T-helper 17 cell (primary cell): ENCODE measurements at regions not wholly inside any gene's neighbourhood (a gene's known extent, or its start where the extent isn't known, plus 50 kb on each side); places are given as distances from the start of the nearest gene placed in this dataset.
A peak's percentile ranks its signal among the peaks of the same experiment; 100 is the strongest.
"Not testable (repeated sequence)": the region's sequence is repeated elsewhere in the genome, so short reads cannot be mapped to it uniquely, and the experiment has no call there.

ENCODE experiments used
- ATAC-seq: fragments of 150-1000 bp; cut with Tn5 transposase; 2 replicates; pipeline ENCODE4 v1.10.0; 2021; ENCODE audit warnings: mild to moderate bottlenecking, moderate library complexity
- DNase-seq, 3 donors: peaks; one replicate each; pipeline versions ENCODE4 v3.0.0 to v3.0.0-alpha.2; 2020 to 2021
- H3K9me3 ChIP-seq: one replicate; pipeline ENCODE4 v1.7.0; 2013; ENCODE audit warnings: low read length, mild to moderate bottlenecking; ENCODE audit not compliant: control insufficient read depth, poor library complexity, severe bottlenecking
- H3K27ac Mint-ChIP-seq: one replicate; pipeline ENCODE4 v1.8.0; 2022; ENCODE audit warnings: mild to moderate bottlenecking, moderate library complexity, mixed read lengths
- H3K27me3 Mint-ChIP-seq: one replicate; pipeline ENCODE4 v1.8.0; 2022; ENCODE audit warnings: mixed read lengths
- H3K36me3 Mint-ChIP-seq: one replicate; pipeline ENCODE4 v1.8.0; 2022; ENCODE audit warnings: low read depth, mixed read lengths
- H3K4me1 Mint-ChIP-seq: one replicate; pipeline ENCODE4 v1.8.0; 2022; ENCODE audit warnings: mild to moderate bottlenecking, mixed read lengths
- H3K4me3 Mint-ChIP-seq: one replicate; pipeline ENCODE4 v1.8.0; 2022; ENCODE audit warnings: mild to moderate bottlenecking, moderate library complexity, mixed read lengths

DNA sequence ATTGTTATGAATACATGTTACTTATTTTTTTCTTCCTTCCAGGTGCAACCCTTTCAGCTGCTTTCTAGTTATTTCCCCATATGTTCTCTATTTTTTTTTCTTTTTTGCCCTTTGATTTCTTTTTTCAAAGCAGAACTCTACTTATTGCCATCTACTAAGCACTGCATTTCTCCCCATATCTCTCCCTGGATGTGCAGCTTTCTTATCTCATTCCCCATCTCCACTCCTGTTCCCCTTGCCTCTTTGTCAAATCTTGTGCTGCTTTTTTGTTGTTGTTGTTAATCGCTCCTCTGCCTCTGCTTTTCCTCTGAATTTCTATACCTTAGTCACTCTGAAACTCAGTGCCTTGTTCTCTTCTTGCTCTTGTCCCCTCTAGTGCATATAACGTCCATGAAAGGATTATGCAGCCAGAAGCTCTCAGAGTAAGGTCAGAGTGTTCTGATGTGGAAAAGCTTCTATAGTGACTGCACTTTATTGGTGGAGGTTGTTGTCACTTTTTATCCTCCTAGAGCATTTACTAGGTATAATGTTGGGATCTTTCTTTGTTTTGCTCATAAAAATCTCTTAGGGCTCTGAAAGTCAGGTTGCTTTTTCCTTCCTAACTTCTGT is 51.1 kb upstream of the JADE1 start:
- Mint-ChIP-seq H3K36me3 (no peaks in the 10 kb centered on the region), H3K27ac (no peak overlapping the region), H3K4me1 (no peaks in the 10 kb centered on the region), H3K27me3 (peaks cover 11% of the 10 kb centered on the region), H3K4me3 (no peak overlapping the region)
- ATAC-seq (no peak), DNase-seq (no peak)
- no peaks in the 10 kb centered on the region for H3K9me3 ChIP-seq

DNA sequence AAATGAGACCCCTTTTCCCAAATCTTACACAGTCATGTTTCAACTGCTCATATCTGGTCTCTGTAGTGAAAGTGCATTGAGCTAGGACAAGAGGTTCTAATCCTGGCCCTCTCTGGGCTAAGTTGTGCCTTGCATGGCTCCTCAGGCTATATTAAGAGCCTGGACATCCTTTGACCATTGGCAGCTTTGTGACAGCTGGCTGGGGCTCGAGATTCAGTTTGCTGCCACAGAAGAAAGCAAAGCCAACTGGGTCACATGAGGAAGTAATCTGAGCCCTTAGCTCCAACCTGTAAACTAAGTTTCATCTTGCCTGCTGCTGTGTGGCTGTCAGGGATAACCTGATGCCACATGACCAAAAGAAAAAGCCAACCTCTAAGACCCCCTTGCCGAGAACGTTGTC is 51.8 kb upstream of the JADE1 start:
- DNase-seq (no peak), ATAC-seq (no peak)
- peaks cover 11% of the 10 kb centered on the region for H3K27me3 Mint-ChIP-seq
- no peaks in the 10 kb centered on the region for H3K36me3 Mint-ChIP-seq
- H3K4me3 Mint-ChIP-seq = no peak overlapping the region
- no peaks in the 10 kb centered on the region for H3K4me1 Mint-ChIP-seq
- no peaks in the 10 kb centered on the region for H3K9me3 ChIP-seq
- H3K27ac Mint-ChIP-seq = no peak overlapping the region

DNA sequence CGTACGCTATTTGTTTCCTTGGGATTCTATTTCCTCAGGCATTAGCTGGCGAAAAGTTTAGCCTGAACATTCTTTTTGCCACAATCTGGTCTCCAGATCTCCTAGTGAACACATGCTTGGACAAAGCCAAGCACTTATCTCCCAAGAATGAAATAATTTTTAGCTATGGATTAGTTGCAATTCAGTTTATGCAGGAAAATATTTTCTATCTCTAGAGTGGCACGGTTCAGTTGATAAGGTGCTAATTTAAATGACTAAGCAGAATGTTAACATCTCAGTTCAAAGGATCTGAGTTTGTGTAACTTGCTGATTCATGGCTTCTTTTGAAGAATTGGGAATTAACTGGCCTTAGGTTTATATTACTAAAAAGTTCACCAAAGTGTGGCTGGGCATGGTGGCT is 58.1 kb upstream of the JADE1 start:
- no peak overlapping the region for H3K4me3 Mint-ChIP-seq
- H3K36me3 Mint-ChIP-seq = no peaks in the 10 kb centered on the region
- no peak overlapping the region for H3K27ac Mint-ChIP-seq
- ATAC-seq (no peak), DNase-seq (no peak)
- H3K9me3 ChIP-seq = no peaks in the 10 kb centered on the region
- no peaks in the 10 kb centered on the region for H3K4me1 Mint-ChIP-seq
- no peaks in the 10 kb centered on the region for H3K27me3 Mint-ChIP-seq

DNA sequence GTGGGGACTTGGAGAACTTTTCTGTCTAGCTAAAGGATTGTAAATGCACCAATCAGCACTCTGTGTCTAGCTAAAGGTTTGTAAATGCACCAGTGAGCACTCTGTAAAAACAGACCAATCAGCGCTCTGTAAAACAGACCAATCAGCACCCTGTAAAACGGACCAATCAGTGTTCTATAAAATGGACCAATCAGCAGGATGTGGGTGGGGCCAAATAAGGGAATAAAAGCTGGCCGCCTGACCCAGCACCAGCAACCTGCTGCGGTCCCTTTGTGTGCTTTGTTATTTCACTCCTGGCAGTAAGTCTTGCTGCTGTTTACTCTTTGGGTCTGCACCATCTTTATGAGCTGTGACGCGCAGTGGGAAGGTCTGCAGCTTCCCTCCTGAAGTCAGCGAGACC is 67.8 kb upstream of the JADE1 start:
- not testable (repeated sequence) for H3K27ac Mint-ChIP-seq, H3K27me3 Mint-ChIP-seq, DNase-seq, H3K4me3 Mint-ChIP-seq, H3K9me3 ChIP-seq, H3K4me1 Mint-ChIP-seq, ATAC-seq, H3K36me3 Mint-ChIP-seq

DNA sequence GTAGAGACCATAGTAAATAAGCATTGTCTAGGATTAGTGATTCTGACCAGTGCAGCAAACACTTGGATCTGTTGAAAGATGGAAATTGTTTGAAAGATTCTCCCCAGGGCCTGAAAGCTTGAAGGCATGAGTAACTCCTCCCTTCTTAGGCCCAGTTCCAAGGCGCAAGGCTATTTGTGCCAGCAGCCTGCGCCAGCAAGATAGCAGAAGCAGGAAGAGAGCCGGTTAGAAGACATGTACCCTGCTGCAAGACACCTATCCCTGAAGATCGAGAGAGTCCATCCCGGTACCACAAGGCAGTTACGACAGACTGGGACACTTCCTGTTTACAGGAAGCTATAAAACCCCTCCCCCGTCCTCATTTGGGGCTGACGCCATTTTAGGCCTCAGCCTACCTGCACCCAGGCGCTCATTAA is 72.4 kb upstream of the JADE1 start:
- H3K4me3 Mint-ChIP-seq = no peak overlapping the region
- ATAC-seq = no peak
- H3K27me3 Mint-ChIP-seq = no peaks in the 10 kb centered on the region
- no peaks in the 10 kb centered on the region for H3K36me3 Mint-ChIP-seq
- H3K27ac Mint-ChIP-seq = peak overlapping the region; percentile 34
- no peaks in the 10 kb centered on the region for H3K9me3 ChIP-seq
- H3K4me1 Mint-ChIP-seq = peaks cover 3% of the 10 kb centered on the region
- DNase-seq = no peak

DNA sequence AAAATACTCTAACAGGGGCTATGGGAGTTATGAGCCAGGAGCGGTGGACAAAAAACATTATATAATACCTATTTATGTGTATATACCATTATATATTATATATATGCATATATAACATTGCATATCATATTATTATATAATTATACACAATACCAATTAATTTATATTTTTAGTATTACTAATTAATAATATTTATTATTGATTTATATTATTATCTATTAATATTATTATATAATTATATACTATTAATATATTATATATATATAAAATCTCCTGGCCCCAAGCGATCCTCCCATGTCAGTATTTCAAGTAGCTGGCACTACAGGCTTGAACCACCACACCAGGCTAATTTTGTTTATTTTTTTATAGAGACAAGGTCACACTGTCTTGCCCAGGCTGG is 73.8 kb upstream of the JADE1 start:
- no peaks in the 10 kb centered on the region for H3K9me3 ChIP-seq
- no peak overlapping the region for H3K27ac Mint-ChIP-seq
- DNase-seq = no peak
- H3K27me3 Mint-ChIP-seq = no peaks in the 10 kb centered on the region
- H3K4me1 Mint-ChIP-seq = peaks cover 3% of the 10 kb centered on the region
- no peak overlapping the region for H3K4me3 Mint-ChIP-seq
- H3K36me3 Mint-ChIP-seq = no peaks in the 10 kb centered on the region
- ATAC-seq = no peak

DNA sequence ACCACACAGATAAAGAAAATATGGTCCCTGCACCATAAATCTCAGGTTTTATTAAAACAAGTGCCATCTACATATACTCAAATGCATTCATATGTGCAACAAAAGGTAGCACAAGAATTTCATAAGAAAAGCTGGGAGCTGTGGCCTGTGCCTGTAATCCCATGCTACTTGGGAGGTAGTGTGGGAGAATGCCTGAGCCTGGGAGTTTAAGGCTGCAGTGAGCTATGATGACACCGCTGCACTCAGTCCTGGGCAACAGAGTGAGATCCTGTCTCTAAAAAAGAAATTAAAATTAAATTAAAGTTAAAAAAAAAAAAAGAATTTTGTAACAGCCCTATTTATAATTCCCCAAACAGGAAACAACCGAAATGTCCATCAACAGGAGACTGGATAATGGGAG is 81.3 kb upstream of the JADE1 start:
- no peak for DNase-seq
- no peak for ATAC-seq
- no peak overlapping the region for H3K4me3 Mint-ChIP-seq
- no peaks in the 10 kb centered on the region for H3K36me3 Mint-ChIP-seq
- H3K27ac Mint-ChIP-seq = no peak overlapping the region
- no peaks in the 10 kb centered on the region for H3K9me3 ChIP-seq
- no peaks in the 10 kb centered on the region for H3K4me1 Mint-ChIP-seq
- H3K27me3 Mint-ChIP-seq = no peaks in the 10 kb centered on the region

DNA sequence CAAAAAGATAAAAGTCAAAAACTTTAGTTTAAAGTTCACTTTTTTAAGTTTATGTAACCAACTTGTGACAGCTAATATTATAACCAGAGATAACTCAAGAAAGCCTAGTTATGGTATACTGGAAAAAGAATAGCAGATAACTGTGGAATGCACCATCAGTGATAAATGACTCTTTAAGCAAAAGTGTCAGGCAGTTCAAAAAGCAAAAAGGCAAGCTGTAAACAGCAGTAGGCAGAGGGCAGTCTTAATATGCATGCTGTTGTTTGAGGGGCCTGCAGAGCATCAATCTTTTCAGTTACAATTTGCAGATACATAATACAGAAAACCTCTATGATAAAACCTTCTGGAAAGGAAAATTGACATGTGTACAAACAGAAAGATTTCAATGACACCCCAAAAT is 81.8 kb upstream of the JADE1 start:
- ATAC-seq (no peak), DNase-seq (no peak)
- H3K4me3 Mint-ChIP-seq = no peak overlapping the region
- H3K36me3 Mint-ChIP-seq = no peaks in the 10 kb centered on the region
- no peaks in the 10 kb centered on the region for H3K4me1 Mint-ChIP-seq
- no peaks in the 10 kb centered on the region for H3K27me3 Mint-ChIP-seq
- H3K27ac Mint-ChIP-seq = no peak overlapping the region
- no peaks in the 10 kb centered on the region for H3K9me3 ChIP-seq

DNA sequence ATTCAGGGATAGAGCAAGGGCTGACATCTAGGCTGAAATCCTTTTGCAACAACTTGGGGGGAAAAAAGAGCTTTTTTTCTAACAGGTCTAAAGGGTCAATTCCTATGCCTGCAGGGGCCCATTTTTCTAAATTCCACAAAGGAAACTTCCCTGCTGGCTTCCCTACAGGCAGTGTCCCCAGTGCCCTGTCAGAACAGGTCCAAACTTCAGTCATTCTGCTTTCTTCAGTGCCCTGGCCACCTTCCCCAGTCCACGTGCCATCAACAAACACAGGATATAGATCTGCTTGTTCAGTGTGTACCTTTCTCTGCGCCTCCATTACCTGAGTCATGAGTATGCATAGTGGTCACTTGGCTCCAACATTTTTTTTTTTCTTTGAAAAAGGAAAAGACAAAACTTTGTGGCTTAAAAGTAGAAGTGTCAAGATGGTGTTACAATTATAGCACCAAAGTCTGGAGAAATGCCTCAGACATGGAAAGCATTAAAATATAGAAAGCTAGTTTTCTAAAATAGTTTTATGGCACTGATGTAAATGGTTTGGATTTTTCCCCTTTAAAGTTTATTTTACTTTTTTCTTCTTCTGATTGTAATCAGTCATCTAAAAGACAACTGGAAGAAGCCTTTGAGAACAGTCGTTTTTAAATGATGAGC is 84.0 kb upstream of the JADE1 start:
- DNase-seq (no peak), ATAC-seq (no peak)
- Mint-ChIP-seq H3K27me3 (peaks cover 8% of the 10 kb centered on the region), H3K4me3 (no peak overlapping the region), H3K27ac (no peak overlapping the region), H3K4me1 (no peaks in the 10 kb centered on the region), H3K36me3 (no peaks in the 10 kb centered on the region)
- H3K9me3 ChIP-seq = no peaks in the 10 kb centered on the region

DNA sequence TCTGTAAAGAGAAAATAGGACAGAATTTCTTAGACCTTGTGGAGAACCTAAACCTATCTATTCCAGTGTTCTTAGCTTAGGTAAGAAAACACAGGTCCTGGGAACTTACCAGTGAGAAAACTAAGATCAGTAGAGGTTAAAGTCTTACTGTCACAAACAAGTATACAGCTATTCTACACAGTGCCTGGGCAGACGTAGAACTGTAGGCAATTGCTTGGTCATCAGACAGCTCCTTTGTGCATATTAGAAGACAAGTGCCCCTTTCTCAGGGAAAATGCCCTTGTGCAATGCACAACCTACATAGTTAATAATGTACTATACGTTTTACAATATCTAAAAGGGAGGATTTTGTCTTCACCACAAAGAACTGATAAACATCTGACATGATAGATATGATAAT is 86.6 kb upstream of the JADE1 start:
- H3K9me3 ChIP-seq = no peaks in the 10 kb centered on the region
- ATAC-seq = no peak

DNA sequence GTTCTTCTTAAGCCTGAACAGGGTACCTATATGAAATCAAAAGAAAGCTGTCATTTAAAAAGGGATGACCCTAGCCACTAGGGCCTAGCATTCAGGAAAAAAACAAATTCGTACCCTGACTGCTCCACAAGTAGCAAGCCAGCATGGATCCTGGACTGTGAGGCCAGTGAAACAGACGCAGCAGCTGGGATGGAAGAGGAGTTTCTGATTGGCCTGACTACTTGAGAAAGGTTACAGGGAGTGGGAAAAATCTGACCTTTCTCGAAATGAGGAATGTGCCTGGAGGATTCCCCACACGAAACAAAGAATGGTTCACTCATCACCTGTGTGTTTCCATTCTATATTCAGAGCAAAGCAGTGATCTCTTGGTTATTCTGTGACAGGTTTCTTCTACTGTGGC is 87.6 kb upstream of the JADE1 start:
- DNase-seq (no peak), ATAC-seq (no peak)
- H3K27me3 Mint-ChIP-seq = peaks cover 23% of the 10 kb centered on the region
- H3K36me3 Mint-ChIP-seq = no peaks in the 10 kb centered on the region
- H3K27ac Mint-ChIP-seq = no peak overlapping the region
- no peaks in the 10 kb centered on the region for H3K9me3 ChIP-seq
- no peak overlapping the region for H3K4me3 Mint-ChIP-seq
- no peaks in the 10 kb centered on the region for H3K4me1 Mint-ChIP-seq

More for the DNA sequence above, 86.6 kb upstream of the JADE1 start:
- no peaks in the 10 kb centered on the region for H3K36me3 Mint-ChIP-seq
- peaks cover 13% of the 10 kb centered on the region for H3K27me3 Mint-ChIP-seq
- no peak for DNase-seq
- H3K4me3 Mint-ChIP-seq = no peak overlapping the region
- H3K27ac Mint-ChIP-seq = no peak overlapping the region
- no peaks in the 10 kb centered on the region for H3K4me1 Mint-ChIP-seq

DNA sequence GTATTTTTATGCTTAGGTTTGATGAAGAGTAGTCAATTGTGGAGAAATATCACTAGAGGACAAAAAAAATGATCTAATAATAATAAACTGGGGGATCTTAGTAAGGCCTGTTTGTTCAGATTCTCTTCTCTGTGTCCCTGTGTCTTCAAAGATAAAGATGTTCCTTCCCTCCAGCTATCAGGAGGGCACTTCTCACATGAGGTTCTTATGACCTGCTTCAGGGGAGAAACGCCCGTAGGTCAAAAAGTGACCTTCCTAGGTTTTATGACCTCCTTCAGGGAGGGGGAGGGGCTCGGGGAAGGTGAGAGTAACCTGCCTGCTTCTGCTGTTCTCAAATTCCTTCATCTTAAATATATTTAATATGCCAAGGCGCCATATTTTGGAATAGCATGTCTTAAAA is 89.2 kb upstream of the JADE1 start:
- Mint-ChIP-seq H3K27ac (no peak overlapping the region), H3K27me3 (peaks cover 25% of the 10 kb centered on the region), H3K4me3 (no peak overlapping the region), H3K4me1 (no peaks in the 10 kb centered on the region), H3K36me3 (no peaks in the 10 kb centered on the region)
- ATAC-seq (no peak), DNase-seq (no peak)
- H3K9me3 ChIP-seq = no peaks in the 10 kb centered on the region

DNA sequence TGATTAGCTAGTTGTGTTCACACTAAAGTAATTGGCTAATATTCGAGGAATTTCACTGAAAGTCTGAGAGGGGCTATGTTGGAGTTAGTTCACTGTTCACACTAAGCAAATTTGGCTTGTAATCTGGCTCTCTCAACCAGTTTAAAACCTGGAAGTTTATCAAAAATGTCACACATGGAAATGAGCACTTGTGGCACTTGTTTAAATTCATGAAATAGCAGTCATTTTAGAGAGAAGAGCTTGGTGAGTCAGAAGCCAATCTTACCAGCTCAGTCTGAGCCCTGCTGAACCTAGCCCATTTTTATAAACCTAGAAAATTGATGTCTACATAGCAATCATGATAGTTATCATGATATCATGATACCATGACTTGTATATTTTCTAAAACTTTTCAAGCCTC is 90.7 kb upstream of the JADE1 start:
- Mint-ChIP-seq H3K27me3 (peaks cover 25% of the 10 kb centered on the region), H3K27ac (no peak overlapping the region), H3K36me3 (no peaks in the 10 kb centered on the region), H3K4me3 (no peak overlapping the region), H3K4me1 (no peaks in the 10 kb centered on the region)
- ATAC-seq = no peak
- H3K9me3 ChIP-seq = no peaks in the 10 kb centered on the region
- no peak for DNase-seq

DNA sequence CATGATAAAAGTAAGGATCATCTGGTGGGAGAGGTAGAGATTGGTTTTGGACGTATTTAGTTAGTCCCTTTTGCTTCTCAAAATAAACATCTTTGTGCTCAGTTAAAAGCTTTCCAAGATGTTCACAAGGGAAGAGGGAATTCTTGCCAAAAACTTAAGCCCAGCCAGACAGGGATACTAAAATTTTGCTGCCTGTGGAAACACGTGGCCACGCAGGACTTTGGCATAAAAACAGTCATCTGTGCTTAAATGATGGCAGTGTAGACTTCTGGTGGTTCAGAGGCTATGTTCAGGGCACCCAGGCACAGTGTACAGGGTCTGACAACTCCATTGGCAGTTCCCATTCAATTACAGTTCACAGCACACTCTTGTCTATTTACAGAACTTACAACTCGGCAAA is 93.2 kb upstream of the JADE1 start:
- H3K4me3 Mint-ChIP-seq = no peak overlapping the region
- H3K9me3 ChIP-seq = no peaks in the 10 kb centered on the region
- peaks cover 18% of the 10 kb centered on the region for H3K27me3 Mint-ChIP-seq
- H3K4me1 Mint-ChIP-seq = no peaks in the 10 kb centered on the region
- no peaks in the 10 kb centered on the region for H3K36me3 Mint-ChIP-seq
- no peak overlapping the region for H3K27ac Mint-ChIP-seq
- no peak for ATAC-seq
- no peak for DNase-seq
